ENCODE measurements at regions not wholly inside any gene's neighbourhood (a gene's known extent, or its start where the extent isn't known, plus 50 kb on each side); places are given as distances from the start of the nearest gene placed in this dataset.

GRCh38 chr12:88418856-88419497, 161.3 kb downstream of the KITLG start:
- no peak for DNase-seq

GRCh38 chr12:88419794-88420193, 160.5 kb downstream of the KITLG start:
- no peak for DNase-seq

- no peak for DNase-seq
These were observed 159.8 kb downstream of the KITLG start for GRCh38 chr12:88420457-88420856.

GRCh38 chr12:88424791-88425730, 155.2 kb downstream of the KITLG start:
- no peak for DNase-seq

- DNase-seq: no peak
These were observed 151.9 kb downstream of the KITLG start for GRCh38 chr12:88428350-88428749.

- no peak for DNase-seq
These were observed 149.0 kb downstream of the KITLG start for GRCh38 chr12:88431246-88431645.

- no peak for DNase-seq
These were observed 147.5 kb downstream of the KITLG start for GRCh38 chr12:88432531-88433490.

- DNase-seq: no peak
These were observed 146.1 kb downstream of the KITLG start for GRCh38 chr12:88433997-88434703.

- DNase-seq: no peak
These were observed 144.8 kb downstream of the KITLG start for GRCh38 chr12:88435334-88436076.

- no peak for DNase-seq
These were observed 143.0 kb downstream of the KITLG start for GRCh38 chr12:88437226-88437625.
